ENCODE measurements at regions not wholly inside any gene's neighbourhood (a gene's known extent, or its start where the extent isn't known, plus 50 kb on each side); places are given as distances from the start of the nearest gene placed in this dataset.

DNA sequence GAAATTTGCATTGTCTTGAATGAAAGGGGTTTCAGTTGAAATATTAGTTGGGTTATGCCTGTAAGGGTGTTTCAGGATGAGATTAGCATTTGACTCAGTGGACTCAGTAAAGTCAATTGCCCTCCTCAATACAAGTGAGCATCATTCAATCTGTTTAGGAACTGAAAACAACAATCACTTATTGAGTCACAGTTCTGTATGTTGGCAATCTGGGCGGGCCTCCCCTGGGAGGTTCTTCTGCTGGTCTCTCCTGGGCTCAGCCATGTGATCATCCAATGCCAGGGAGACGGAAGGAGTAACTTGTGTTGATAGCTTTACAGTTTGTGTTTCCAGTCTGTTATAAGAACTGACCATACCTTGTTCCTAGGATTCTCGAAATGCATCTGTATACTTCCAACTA is 262.9 kb upstream of the RUNX1 start:
- no peaks in the 10 kb centered on the region for H3K9me3 ChIP-seq (replicated peaks; ENCODE audit: insufficient read depth, low read length)
- H3K36me3 ChIP-seq (replicated peaks; ENCODE audit: insufficient read depth, low read length), result no peaks in the 10 kb centered on the region
- no peak overlapping the region for H3K4me3 ChIP-seq (ENCODE audit: low read length)
- no peak for TF ChIP-seq CTCF (IDR thresholded peaks at IDR 0.05; ENCODE audit: low read length)
- no peak for TF ChIP-seq EZH2 (optimal IDR thresholded peaks at IDR 0.05; ENCODE audit: low read depth, low read length)
- no peak for TF ChIP-seq EZH2phosphoT487 (IDR thresholded peaks at IDR 0.05; ENCODE audit: low read length)
- no peak for DNase-seq
- no peaks in the 10 kb centered on the region for H3K79me2 ChIP-seq (ENCODE audit: low read length)
- H2AFZ ChIP-seq (ENCODE audit: low read length), result no peak overlapping the region
- H3K4me1 ChIP-seq (ENCODE audit: low read length), result no peaks in the 10 kb centered on the region
- H3K9me2 ChIP-seq (replicated peaks; ENCODE audit: insufficient read depth, low read length), result no peaks in the 10 kb centered on the region
- H4K20me1 ChIP-seq (ENCODE audit: insufficient read depth, low read length), result no peaks in the 10 kb centered on the region
- H3K27me3 ChIP-seq (replicated peaks; ENCODE audit: insufficient read depth, low read length), result no peaks in the 10 kb centered on the region
- H3K27ac ChIP-seq (ENCODE audit: low read length), result no peak overlapping the region
- H3K9ac ChIP-seq (ENCODE audit: low read length), result no peak overlapping the region
- no peak overlapping the region for H3K4me2 ChIP-seq (ENCODE audit: low read depth, low read length)
- H3F3A ChIP-seq (ENCODE audit: insufficient read depth, low read length), result no peaks in the 10 kb centered on the region

- no peak for DNase-seq
- Histone ChIP-seq H3K4me3 (ENCODE audit: low read length) (no peak overlapping the region), H3K27me3 (replicated peaks; ENCODE audit: insufficient read depth, low read length) (no peaks in the 10 kb centered on the region), H3K79me2 (ENCODE audit: low read length) (no peaks in the 10 kb centered on the region), H3K9me2 (replicated peaks; ENCODE audit: insufficient read depth, low read length) (no peaks in the 10 kb centered on the region), H2AFZ (ENCODE audit: low read length) (no peak overlapping the region), H4K20me1 (ENCODE audit: insufficient read depth, low read length) (no peaks in the 10 kb centered on the region), H3K36me3 (replicated peaks; ENCODE audit: insufficient read depth, low read length) (no peaks in the 10 kb centered on the region), H3K9ac (ENCODE audit: low read length) (no peak overlapping the region), H3K27ac (ENCODE audit: low read length) (no peak overlapping the region), H3K4me2 (ENCODE audit: low read depth, low read length) (no peak overlapping the region), H3K9me3 (replicated peaks; ENCODE audit: insufficient read depth, low read length) (no peaks in the 10 kb centered on the region), H3K4me1 (ENCODE audit: low read length) (no peaks in the 10 kb centered on the region), H3F3A (ENCODE audit: insufficient read depth, low read length) (no peaks in the 10 kb centered on the region)
- TF ChIP-seq EZH2phosphoT487 (IDR thresholded peaks at IDR 0.05; ENCODE audit: low read length) (no peak), EZH2 (optimal IDR thresholded peaks at IDR 0.05; ENCODE audit: low read depth, low read length) (no peak), CTCF (IDR thresholded peaks at IDR 0.05; ENCODE audit: low read length) (no peak)
These were observed 260.2 kb upstream of the RUNX1 start for GRCh38 chr21:35309316-35309715.

- no peaks in the 10 kb centered on the region for H3K9me2 ChIP-seq (replicated peaks; ENCODE audit: insufficient read depth, low read length)
- H3F3A ChIP-seq (ENCODE audit: insufficient read depth, low read length), result no peaks in the 10 kb centered on the region
- H3K9me3 ChIP-seq (replicated peaks; ENCODE audit: insufficient read depth, low read length), result no peaks in the 10 kb centered on the region
- no peaks in the 10 kb centered on the region for H3K36me3 ChIP-seq (replicated peaks; ENCODE audit: insufficient read depth, low read length)
- H3K4me1 ChIP-seq (ENCODE audit: low read length), result no peaks in the 10 kb centered on the region
- no peak for DNase-seq
- no peak overlapping the region for H3K4me3 ChIP-seq (ENCODE audit: low read length)
- no peaks in the 10 kb centered on the region for H3K79me2 ChIP-seq (ENCODE audit: low read length)
- no peak overlapping the region for H3K9ac ChIP-seq (ENCODE audit: low read length)
- no peak for TF ChIP-seq EZH2phosphoT487 (IDR thresholded peaks at IDR 0.05; ENCODE audit: low read length)
- no peak overlapping the region for H3K27ac ChIP-seq (ENCODE audit: low read length)
- H3K4me2 ChIP-seq (ENCODE audit: low read depth, low read length), result no peak overlapping the region
- H2AFZ ChIP-seq (ENCODE audit: low read length), result no peak overlapping the region
- no peaks in the 10 kb centered on the region for H4K20me1 ChIP-seq (ENCODE audit: insufficient read depth, low read length)
- H3K27me3 ChIP-seq (replicated peaks; ENCODE audit: insufficient read depth, low read length), result no peaks in the 10 kb centered on the region
These were observed 254.0 kb upstream of the RUNX1 start for GRCh38 chr21:35303085-35303484.

DNA sequence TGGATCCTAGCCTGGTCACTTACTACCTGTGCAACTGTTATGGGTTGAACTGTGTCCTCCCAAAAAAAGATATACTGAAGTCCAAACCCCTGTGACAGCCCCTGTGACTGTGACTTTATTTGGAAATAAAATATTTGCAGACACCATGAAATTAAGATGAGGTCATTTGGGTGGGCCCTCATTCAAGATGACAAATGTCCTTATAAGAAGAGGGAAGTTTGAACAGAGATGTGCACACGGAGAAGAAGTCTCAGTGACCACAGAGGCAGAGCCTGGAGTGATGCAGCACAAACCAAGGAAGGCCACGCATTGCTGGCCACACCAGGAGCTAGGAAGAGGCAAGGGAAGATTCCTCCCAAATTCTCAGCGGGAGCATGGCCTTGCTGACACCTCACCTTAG is 249.7 kb upstream of the RUNX1 start:
- Histone ChIP-seq H3K4me2 (ENCODE audit: low read depth, low read length) (no peak overlapping the region), H4K20me1 (ENCODE audit: insufficient read depth, low read length) (no peaks in the 10 kb centered on the region), H3K79me2 (ENCODE audit: low read length) (no peaks in the 10 kb centered on the region), H3K9ac (ENCODE audit: low read length) (no peak overlapping the region), H3F3A (ENCODE audit: insufficient read depth, low read length) (no peaks in the 10 kb centered on the region), H3K36me3 (replicated peaks; ENCODE audit: insufficient read depth, low read length) (no peaks in the 10 kb centered on the region), H3K9me3 (replicated peaks; ENCODE audit: insufficient read depth, low read length) (no peaks in the 10 kb centered on the region), H3K9me2 (replicated peaks; ENCODE audit: insufficient read depth, low read length) (no peaks in the 10 kb centered on the region), H3K27me3 (replicated peaks; ENCODE audit: insufficient read depth, low read length) (no peaks in the 10 kb centered on the region), H2AFZ (ENCODE audit: low read length) (no peak overlapping the region), H3K27ac (ENCODE audit: low read length) (no peak overlapping the region), H3K4me3 (ENCODE audit: low read length) (no peak overlapping the region), H3K4me1 (ENCODE audit: low read length) (0 out of 2 replicates have a peak, but pooled peaks cover 5% of the 10 kb centered on the region)
- TF ChIP-seq EZH2 (optimal IDR thresholded peaks at IDR 0.05; ENCODE audit: low read depth, low read length), result no peak
- no peak for TF ChIP-seq EZH2phosphoT487 (IDR thresholded peaks at IDR 0.05; ENCODE audit: low read length)
- no peak for TF ChIP-seq CTCF (IDR thresholded peaks at IDR 0.05; ENCODE audit: low read length)
- DNase-seq, result no peak
